Iris pigment epithelial cell (primary cell): ENCODE measurements at regions not wholly inside any gene's neighbourhood (a gene's known extent, or its start where the extent isn't known, plus 50 kb on each side); places are given as distances from the start of the nearest gene placed in this dataset.
A peak's percentile ranks its signal among the peaks of the same experiment; 100 is the strongest.

Source experiments
- DNase-seq: peaks from one replicate; pipeline ENCODE4 v3.0.0-alpha.2; 2011; ENCODE audit warnings: low read depth

- DNase-seq = no peak
Observed at GRCh38 chr17:77725846-77726245, 232.7 kb upstream of the TNRC6C start.

GRCh38 chr17:77726549-77727006 is 231.9 kb upstream of the TNRC6C start:
- DNase-seq = no peak

DNA sequence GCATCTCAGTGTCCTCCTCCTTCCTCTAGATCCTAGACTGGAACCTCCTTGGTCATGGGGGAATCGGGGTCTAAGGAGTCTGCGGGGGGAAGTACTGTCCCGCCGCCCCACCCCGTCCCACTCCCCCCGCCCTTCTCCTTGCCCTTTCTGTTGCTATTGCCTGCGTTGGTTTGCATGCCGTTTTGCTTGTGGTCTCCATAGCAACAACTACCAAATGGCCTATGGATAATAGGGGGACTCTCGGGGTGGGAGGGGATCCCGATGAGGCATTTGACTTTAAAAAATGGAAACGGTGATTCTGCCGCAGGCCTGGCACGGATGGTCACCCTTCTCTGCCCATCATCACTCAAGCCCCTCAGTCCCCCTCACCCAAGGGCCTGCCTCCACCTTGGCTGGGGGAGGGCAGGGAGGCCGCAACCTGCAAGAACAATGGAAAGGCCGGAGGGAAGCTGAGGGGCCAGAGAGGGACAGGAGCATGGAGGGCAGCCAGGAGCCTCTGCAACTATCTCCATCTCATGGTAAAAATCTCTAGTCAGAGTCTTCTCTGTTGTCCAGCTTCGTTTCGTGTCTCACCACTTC is 231.4 kb upstream of the TNRC6C start:
- DNase-seq = no peak

- DNase-seq = no peak
Observed at GRCh38 chr17:77728474-77728795, 230.1 kb upstream of the TNRC6C start.

GRCh38 chr17:77728871-77729270 is 229.6 kb upstream of the TNRC6C start:
- no peak for DNase-seq

GRCh38 chr17:77729587-77729986 is 228.9 kb upstream of the TNRC6C start:
- DNase-seq = no peak

DNA sequence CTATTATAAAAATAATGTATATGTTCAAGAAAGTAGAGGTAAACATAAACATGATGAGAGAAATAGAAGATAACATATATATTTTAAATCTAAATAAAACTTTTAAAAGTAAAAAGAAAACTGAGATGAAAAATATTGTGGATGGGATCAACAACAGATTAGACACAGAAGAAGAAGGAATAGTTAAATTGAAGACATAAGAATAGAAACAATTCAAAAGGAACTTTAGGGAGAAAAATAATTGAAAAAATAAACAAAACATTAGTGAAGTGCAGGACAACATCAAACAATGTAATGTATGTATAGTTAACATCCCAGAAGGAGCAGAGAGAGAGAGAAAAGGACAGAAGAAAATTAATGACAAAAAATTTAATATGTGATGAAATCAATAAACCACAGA is 228.1 kb upstream of the TNRC6C start:
- DNase-seq = no peak

GRCh38 chr17:77733576-77734296 is 224.8 kb upstream of the TNRC6C start:
- DNase-seq = no peak

GRCh38 chr17:77734371-77735080 is 224.0 kb upstream of the TNRC6C start:
- DNase-seq = peak; percentile 58

GRCh38 chr17:77735081-77735565 is 223.4 kb upstream of the TNRC6C start:
- no peak for DNase-seq

DNA sequence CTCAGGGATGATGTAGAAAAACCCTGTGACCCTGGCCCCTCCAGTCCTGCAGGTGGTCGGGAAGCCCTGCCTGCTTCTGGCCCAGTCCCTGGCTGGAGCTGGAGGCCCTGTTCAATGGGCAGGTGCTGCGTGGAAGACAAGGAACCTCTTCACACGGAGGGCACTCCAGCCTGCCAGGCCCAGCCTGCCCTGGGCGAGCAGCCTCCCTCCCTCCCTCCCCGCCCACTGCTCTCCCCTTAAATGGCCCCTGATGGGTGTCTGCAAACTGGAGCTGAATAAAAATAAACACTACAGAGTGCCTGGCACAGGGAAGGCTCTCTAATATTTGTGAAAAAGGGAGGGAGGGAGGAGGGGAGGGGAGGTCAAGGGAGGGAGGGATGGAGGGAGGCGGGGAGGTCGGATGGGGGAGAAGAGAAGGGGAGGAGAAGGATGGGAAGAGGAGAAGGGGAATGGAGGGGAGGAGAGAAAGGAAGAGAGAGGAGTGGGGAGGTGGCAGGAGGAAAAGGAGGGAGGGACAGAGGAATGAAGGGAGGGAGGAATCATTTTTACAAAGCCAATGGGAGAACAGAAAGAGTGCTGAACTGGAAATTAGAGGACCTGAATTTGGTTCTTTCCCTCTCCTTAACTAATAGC is 222.8 kb upstream of the TNRC6C start:
- DNase-seq = no peak

DNA sequence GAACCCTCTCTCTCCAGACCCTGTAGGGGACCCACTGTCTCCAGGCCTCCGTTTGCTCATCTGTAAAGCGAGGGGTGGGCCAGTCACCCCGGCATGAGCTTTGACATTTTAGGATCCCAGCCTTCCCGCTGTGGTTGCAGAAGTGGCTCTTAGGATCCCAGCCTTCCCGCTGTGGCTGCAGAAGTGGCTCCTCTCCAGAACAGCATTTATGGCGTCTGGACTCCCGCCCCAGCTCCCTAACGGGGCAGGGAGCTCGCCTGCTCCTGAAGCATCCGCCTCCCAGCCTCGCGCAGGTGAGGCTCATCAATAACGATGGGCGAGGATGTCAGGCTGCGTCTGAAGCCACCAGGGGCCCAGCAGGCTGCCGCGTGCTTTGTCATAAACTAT is 222.3 kb upstream of the TNRC6C start:
- DNase-seq = no peak

- DNase-seq = no peak
Observed at GRCh38 chr17:77736721-77737120, 221.8 kb upstream of the TNRC6C start.

GRCh38 chr17:77737442-77738265 is 220.8 kb upstream of the TNRC6C start:
- DNase-seq = no peak

GRCh38 chr17:77738751-77739531 is 219.6 kb upstream of the TNRC6C start:
- DNase-seq = no peak

GRCh38 chr17:77740481-77740880 is 218.0 kb upstream of the TNRC6C start:
- no peak for DNase-seq

GRCh38 chr17:77741109-77741508 is 217.4 kb upstream of the TNRC6C start:
- DNase-seq = no peak

GRCh38 chr17:77742579-77742978 is 215.9 kb upstream of the TNRC6C start:
- no peak for DNase-seq

DNA sequence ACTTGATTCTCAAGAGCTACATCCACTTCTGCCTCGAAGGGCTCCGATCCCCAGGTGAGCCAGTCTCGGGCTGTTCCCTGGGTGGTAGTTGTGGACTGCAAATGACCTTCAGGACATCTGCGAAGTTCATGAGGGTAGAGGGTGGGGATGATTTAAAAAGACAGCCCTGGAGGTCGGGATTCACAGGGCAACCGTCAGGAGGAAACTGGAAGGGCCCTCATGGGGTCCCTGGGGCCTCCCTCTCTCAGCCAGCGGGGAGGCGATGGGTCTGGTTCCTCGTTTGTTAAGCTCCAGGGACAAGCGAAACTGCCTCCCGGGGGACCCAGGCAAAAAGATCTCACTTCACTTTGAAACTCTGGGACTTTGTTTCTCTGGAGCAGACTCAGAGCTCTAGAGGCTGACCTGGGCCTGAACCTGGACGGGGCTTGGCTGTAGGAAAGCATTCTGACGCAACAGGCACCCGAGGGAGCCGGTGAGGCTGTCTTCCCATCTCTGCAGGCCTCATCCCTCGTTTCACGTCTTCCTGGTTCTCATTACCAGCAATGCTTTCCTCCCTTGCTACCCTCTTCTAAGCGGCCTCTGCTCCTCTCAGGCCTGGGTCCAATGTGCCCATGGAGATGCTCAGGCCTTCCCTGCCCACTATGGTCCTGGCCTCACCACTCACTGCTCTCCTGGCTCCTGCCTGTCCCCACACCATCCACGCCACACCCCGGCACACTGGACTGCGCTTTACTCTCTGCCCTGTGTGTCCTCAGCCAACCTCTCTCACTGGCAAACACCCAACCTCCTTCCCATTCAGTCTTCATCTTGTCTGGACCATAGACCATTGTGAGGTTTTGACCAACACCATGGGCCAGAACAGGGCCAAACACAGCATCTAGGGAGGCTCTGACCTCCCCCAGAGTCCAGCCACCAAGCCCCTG is 214.2 kb upstream of the TNRC6C start:
- no peak for DNase-seq

DNA sequence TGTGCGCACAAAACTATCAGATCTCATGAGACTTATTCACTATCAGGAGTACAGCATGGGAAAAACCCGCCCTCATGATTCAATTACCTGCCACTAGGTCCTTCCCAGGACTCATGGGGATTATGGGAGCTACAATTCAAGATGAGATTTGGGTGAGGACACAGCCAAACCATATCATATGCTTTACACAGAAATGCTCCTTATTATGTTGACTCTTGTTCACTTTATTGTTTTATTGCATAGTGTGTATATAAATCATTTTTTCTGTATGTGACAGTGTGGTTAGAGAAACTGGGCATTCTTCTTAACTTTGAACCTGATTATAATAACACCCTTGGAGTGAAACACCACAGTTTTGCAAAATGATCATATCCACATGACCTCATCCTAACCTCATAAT is 212.8 kb upstream of the TNRC6C start:
- no peak for DNase-seq
